Lower leg skin (tissue), 3 donors: ENCODE measurements at regions not wholly inside any gene's neighbourhood (a gene's known extent, or its start where the extent isn't known, plus 50 kb on each side); places are given as distances from the start of the nearest gene placed in this dataset.

Source experiments
- CTCF ChIP-seq, 3 donors: fragments of 450-650 bp; IDR thresholded peaks; one replicate each; pipeline ENCODE4 v1.5.1; 2016; ENCODE audit warnings: antibody characterized with exemption in 3 of 3, mild to moderate bottlenecking in 3 of 3, moderate library complexity in 2 of 3
- POLR2A ChIP-seq, 2 donors: fragments of 450-650 bp; IDR thresholded peaks; one replicate each; pipeline ENCODE4 v1.6.1; 2016 to 2017; ENCODE audit warnings: antibody characterized with exemption in 2 of 2, mild to moderate bottlenecking in 1 of 2, moderate library complexity in 1 of 2

GRCh38 chr2:160581035-160581434, 87.4 kb upstream of the RBMS1 start:
- TF ChIP-seq CTCF (IDR thresholded peaks at IDR 0.05) (no peak), POLR2A (IDR thresholded peaks at IDR 0.05) (no peak)
